HT1080 (cell line): ENCODE measurements at regions not wholly inside any gene's neighbourhood (a gene's known extent, or its start where the extent isn't known, plus 50 kb on each side); places are given as distances from the start of the nearest gene placed in this dataset.

Experiments
- DNase-seq: peaks from one replicate; pipeline ENCODE4 v3.0.0-alpha.2; 2015; ENCODE audit warnings: low read depth

DNA sequence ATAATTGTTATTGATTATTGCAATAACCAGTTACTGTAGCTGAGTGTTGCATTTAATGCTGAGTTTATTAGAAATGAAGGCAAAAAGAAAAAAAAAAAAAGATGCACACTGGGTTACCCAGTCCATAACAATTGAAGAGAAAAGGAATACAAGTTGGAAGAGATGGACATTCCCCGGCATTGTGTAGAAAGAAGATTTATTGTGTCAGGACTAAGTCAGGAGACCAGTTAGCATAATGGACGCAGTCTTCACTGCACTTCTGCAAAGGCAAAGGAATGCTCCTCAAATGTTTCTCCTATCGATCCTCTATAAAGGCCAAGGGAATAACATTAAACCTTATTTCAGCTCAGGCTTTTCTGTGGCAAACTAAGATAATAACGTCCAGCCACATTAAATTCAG, 157.8 kb downstream of the INSIG2 start:
- DNase-seq, result no peak

DNA sequence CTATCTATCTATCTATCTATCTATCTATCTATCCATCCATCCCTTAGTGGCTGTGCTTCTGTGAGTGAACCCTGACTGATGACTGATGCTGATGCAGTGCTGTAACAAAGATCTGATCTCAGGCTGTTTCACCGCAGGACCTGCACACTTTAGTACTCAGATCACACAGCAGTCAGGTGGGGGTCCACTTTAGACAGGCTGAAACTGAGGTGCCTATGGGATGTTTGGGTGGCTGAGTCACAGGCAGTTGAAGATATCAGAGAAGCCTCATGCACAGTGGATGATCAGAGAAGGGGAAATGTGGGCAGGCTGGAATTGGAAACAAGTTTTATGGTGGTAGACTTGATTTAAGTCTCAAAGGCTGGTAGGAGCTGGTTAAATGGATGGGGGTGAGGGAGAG, 156.4 kb downstream of the INSIG2 start:
- DNase-seq, result no peak

DNA sequence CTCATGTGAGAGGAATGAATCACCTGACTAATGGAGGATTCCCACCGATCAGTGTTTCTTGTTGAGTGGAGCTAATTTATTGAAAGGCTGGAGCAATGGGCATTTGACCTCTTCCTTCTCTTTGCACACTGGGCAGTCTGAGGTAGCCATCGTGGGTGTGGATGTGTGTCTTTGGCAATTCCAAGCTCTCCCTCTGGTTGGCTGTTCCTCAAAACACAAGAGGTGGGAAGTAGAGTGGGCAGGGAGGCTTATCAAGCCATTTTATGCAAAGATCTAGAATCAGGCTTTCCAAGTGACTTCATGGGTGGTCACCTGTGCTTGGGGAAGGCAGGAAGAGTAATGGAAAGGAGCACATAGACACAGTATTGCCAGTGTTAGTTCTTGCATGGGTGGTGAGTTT, 154.8 kb downstream of the INSIG2 start:
- DNase-seq, result peak; percentile 15

DNA sequence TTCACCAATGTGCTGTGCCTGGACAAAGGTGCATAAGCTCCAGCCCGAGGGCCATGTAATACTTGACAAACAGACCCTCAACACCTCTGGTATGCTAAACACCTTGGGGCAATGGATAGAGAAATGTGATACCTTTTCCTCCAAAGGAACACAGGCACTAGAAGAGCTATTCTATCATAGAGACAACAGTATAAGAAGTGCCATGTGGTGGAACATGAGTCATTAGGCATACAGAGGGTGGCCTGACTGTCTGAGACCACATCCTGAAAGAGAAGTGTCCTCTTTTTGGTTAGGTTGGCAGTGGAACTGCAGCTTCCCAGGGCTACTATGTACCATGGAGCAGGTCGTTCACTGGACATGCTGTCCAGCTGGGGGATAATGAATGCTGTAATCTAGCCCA, 153.9 kb downstream of the INSIG2 start:
- peak; percentile 93 for DNase-seq

DNA sequence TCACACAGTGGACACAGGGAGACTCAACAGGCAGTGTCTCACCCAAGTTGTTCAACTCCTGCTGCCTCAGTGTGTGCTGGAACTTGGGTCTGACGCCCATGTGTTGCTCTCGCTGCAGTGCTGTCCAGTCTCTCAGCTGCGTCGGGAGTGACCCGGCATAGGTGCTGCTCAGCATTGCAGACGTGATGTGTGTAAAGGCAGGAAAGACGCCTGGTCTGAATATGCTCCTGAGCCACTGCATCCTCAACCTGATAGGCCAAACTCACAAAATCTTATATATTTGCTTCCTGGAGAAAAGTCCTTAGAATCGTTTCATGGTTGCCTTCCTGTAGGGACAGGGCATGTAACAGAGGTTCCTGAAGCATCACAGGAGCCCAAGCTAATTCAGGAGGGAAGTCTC, 152.9 kb downstream of the INSIG2 start:
- DNase-seq, result no peak

DNA sequence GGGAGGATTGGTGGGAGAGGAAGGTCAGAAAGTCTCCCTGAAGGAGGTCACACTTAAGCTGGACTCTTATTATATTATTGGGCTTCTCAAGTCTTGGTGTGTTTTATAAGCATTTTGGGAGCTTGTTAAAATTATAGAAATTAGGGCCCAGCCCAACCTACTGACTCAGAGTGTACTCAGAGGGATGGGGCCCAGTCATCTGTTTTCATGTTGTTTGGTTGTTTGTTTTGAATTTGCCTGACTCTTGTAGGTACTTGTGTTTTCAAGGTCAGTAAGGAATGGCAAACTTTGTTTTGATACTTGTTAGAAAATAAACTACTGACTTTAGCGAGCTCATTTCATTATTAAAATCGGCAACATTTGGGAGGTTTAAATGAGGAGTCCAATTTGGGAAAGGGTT, 152.0 kb downstream of the INSIG2 start:
- no peak for DNase-seq

DNA sequence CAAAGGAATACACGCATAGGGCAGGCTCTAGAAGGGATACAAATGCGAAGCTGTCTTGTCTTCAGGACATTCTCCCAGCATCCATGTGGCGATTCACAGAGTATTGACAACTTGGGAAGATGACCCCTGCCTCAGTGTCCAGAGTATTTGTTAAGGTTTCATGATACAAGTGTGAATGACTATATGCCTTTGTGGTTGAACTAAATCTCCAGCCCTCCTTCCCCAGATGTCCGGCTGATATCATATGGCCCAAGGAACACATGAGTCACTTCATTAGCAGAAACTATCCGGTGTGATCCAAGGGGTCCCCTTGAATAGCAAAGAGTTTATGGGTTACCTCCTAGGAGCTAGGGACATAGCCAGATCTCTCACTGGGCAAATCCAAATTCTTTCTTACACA, 151.0 kb downstream of the INSIG2 start:
- DNase-seq, result no peak

DNA sequence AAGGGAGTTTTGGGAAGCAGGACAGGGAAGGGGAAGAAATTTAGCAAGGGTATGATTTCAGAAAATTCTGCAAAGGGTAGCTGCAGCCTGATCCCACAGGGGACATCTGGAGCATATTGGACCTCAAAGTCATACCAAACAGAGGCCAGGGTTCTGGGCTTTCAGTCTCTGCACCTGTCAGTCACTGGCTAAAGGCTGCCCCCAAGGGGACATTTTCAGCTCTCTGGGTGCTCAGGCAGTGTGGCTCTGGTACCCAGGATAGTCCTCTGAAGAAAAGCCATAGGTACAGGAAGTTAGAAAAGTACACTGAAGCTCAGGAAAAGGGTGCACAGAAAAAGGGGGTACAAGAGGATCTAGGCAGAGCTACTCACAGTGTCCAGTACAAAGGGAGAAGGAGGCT, 149.2 kb downstream of the INSIG2 start:
- no peak for DNase-seq

DNA sequence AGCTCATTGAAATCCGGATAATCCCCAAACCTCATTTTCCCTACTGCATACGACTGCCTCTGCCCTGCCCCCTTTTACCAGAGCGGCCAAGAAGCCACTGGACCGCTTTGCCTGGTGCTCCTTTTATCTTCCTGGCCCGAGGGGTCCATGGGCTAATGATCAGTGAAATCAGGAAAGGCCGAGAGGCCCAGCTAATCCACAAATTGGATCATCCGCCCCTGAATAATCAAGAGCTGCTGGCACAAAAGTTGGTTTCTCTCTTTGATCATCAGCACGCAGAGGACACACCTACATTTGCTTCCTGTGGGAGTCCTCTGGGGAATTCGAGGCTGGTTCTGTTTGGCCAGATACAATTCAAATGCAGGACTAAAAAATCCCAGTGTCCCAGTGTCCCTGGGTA, 144.5 kb downstream of the INSIG2 start:
- no peak for DNase-seq

DNA sequence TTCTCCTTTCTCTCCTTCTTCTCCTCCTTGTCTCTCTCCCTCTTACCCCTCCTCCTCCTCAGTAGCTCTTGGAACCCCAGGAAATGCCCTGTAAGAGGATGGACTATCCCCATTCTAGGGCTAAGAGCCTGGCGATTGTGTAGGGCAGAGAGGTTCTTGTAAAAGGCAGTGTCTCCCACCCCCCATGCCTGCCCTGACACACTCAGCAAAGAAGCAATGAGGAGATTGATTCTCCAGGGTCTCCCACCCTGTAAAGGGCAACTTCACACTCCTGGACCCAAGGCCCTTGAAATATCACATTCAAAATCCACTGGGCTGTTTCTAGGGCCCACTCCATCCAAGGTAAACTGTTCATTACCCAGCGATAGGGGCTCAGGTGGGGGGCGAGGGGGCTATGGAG, 144.1 kb downstream of the INSIG2 start:
- no peak for DNase-seq

DNA sequence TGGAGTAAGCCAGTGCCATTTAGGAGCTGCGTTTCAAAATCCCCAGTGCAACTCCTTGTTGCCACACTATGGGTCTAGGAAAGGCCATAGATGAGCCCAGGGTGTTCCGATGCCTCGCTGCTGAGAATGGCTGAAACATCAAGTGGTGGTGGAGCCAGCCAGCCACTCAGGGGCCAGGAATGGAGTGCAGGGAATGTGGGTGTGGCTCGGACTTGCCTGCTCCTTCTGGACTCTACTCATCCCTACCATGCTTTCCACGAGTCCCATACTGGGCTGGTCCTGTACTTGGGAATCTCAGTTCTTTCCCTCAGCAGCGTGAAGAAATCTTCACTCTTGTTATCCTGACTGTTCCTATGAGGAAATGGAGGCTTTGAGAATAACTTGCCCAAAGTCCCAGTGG, 143.5 kb downstream of the INSIG2 start:
- DNase-seq, result no peak

DNA sequence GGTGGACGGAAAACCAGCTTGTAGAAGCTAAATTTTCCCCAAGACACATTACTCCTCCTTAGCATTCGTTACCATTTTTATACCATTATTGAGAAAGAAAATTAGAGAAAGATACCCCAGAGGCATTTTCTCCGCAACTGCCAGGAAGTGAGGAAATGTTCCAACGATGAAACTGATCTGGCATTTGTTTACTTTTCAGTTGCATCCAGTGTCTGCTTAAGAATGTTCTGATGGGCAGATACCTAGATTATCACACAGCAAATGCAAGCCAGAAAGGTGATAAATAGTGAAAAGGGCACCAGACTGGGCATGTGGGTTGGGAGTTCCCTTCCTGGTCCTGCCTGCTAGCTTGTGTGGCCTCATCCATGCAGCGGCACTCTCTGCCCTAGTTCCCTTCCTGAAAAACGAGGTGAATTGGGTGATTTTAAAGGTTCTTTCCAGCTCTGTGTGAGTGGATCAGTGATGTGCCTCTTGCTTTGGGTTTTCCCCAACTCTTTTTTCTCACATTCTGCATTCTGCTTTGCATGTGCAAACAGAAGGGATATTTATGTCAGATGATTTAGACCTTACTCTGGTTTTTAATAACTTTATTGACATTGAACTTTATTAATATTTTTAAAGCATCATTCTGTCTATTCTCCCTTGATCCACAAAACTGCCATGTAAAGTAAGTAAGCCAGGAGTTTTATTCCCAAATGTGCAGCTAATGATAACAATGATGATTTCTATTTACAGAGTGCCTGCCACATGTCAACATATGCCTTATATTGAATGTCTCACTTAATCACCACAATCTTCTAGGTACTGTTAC, 139.6 kb downstream of the INSIG2 start:
- DNase-seq, result no peak

DNA sequence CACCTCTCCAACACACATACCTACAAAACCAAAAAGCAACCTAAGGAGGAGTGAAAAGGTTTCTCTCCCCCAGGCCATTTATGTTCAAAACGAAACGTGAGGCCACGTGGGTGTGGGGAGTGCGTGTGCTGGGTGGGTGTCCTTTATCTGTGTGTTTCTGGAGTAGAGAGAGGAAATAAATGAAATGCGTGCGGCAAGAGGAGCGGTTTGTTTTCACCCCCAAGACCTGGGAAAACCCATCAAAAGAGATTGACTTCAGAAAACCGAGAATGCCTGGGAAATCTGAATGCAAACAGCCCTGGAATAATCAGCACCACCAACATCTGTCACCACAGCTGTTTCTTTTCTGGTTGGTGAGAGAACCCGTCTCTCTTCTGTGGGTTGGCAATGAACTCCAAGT, 137.4 kb downstream of the INSIG2 start:
- DNase-seq, result no peak

DNA sequence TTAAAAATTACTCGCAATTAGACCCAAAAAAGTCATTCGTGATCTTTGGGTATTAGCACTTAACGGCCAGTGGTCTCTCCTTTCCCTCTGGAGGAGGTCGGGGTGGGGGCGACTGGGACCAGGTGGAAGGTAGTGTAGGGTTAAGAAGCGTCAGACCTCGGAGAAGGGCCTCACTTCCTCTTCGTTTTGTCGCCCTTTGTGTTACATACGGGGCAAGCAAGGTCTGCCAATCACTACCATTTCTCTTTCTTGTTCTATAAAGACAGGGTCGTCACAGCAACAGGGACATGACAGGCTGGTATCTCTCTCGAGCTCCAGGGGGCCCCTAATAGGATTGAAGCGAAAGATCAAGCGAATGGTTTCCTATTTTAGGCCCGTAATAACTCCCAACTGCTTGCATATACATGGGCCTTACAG, 136.6 kb downstream of the INSIG2 start:
- DNase-seq, result no peak

DNA sequence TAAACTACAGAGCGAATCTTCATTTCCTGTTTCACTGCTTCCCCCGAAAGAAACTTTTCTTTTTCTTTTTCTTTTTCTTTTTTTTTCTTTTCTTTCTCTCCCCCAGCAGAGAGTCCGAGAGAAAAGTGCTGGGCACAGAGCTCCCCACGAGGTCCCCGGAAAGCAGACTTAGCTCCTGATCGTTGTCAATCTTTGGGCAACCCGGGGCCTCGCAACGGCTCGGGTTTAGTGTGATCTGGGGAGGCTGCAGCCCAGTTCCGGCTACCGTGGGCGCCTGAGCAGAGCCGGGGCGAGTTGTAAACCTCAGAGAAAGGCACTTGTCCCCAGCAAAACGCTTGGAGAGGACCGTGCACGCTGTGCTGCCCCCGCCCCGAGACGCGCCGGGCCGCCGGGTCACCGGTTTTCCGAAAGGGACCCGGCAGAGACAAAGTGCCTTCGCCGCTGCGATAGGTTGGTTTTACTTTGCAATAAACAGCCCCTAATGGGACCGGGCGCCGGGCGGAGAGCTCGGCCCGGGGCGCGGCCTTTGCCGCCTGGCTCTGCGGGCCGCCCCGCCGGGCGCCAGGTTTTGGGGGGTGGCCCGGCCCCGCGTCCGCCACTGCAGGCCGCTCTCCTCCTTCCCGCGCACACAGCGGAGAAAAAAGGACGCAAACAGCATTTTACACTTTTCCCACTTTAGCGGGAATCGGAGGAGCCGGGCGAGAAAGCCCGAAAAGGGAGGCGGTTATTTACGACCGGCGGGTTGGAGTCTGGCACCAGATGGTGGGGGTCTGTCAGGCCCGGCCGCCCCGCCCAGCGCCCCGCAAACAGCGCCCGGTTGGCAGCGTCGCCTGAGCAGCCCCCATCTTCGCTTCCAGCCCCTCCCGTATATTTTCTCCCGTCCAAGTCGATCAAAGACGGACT, 136.0 kb downstream of the INSIG2 start:
- DNase-seq, result no peak

DNA sequence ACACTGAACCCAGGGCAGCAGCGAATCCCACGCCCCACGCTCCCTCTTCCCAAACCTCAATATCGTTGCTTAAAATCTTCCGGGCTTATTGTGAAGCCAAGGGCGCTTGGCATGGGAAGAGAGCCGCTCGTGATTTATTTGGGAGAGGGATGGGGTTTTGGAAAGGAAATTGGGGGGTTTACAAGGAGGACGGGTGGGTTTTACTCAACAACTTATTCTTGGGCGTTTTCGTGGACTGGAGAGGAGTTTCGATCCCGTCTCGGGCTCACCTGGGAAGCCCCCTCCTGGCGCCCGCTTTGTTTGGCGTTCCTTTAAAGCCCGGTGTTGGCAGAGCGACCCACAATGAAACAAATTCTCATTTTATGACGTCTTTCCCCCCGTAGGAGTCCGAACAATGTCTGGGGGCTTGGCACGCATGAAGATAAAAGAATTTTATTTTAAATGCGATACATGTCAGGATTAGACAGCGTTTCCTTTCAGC, 135.3 kb downstream of the INSIG2 start:
- no peak for DNase-seq

DNA sequence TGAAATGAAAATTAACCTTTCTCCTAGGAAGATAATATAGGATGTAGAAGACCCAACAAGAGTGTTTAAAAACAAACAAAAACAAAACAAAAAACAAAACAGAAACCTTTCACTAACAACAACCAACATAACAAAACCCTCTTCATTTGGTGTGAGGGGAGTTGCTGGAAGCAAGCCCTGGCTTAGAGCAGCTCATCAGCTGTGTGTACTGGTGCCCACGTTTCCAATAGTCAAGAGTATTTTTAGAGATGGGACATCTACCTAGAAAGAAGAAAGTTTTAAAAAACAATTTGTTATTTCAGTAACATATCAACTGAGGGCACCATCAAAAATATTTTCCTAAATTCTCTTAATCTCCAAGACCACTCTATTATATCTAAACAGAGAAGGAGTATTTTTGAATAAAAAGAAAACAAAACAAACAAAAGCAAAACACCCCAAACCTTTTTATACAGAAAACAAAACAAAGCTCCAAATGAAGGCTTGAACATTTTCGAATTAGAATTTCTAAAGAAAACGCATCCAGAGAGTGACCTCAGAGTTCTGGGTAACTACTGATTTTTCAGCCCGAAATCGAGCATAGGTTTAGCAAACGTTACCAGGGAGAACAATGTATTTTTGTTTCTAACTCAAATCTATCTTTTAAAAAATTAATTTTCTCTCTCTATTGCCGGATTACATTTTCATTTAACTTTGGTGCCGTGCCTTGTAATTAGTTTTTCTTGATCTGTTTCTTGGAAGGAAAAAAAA, 134.6 kb downstream of the INSIG2 start:
- no peak for DNase-seq

DNA sequence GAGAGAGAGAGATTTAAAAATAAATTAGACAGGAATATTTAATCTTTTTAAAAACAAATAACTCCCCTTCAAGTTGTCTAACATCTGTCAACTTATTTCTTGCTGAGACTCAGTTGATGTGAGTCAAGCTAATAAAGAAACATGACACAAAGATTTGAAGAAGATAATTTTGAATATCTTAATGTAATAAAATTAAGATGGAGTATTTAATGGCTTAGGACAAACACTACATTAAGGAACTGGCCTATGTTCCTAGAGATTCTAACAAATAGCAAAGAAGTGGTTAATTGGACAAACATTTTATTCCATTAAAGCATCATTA, 134.0 kb downstream of the INSIG2 start:
- no peak for DNase-seq

DNA sequence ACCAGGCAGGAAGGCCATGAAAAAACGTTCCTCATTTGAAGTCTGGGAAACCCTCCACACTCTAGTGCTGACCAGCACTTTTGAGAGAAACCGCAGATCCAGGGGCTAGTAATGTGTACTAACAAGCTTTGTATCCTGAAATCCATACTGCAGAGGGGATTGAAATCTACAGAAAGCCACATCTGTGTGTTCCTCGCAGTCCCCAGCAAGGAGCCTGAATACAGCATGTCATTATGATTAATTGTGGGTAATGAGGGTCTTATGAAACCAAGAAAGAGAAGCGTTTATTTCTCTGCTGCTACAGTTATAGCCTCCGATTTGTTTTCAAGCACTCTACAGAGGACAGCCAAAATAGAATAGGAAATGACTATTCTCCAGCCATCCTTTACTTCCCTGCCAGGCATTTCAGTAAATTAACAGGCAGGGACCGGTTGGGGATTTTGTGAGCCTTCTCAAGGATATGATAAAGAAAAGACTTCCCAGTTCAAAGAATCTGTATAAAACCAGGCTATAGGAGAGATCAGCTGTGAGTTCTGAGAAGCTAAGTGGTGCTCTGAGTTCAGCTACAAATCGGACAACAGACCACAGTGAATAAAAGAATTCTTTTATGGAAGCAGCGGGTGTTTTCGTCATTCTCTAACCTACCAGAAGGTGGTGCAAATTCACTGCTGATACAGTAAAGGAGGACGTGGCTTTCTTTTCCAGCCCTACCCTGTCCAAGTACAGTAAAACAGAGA, 133.4 kb downstream of the INSIG2 start:
- peak; percentile 64 for DNase-seq

DNA sequence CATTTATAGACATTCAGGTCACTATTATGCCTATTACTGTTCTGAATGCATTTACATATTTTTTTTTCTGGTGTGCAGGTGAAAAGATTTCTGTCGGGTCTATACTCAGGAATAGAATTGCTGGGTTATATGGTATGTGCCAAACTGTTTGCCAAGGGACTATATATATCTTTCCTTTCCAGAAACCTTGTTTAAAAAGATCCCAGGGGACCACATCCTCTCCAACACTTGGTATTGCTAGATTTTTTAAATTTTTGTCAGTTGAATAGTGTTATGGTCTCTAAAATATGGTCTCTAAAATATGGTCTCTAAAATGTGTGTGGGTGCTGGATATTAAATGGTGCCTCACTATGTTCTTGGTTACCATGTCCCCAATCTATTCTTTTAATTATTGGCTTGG, 131.3 kb downstream of the INSIG2 start:
- no peak for DNase-seq

DNA sequence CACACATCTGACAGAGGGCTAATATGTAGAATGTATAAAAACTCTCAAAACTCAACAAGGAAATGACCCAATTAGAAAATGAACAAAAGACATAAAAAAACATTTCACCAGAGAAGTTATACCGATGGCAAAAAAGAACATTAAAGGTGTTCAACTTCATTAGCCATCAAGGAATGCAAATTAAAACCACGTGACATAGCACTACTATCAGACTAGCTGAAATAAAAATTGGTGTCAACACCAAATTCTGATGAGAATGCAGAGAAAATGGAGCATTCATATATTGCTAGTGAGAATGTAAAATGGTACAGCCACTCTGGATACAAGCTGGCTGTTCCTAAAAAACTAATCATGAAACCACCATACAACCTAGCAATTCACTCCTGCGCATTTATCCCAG, 128.0 kb downstream of the INSIG2 start:
- DNase-seq, result no peak
